Activated CD8-positive, alpha-beta T cell treated with anti-CD3 and anti-CD28 coated beads, Interleukin-2, amount 10 ng/mL, durations not matched to agents 7 days and 5 days (primary cell): ENCODE measurements at regions not wholly inside any gene's neighbourhood (a gene's known extent, or its start where the extent isn't known, plus 50 kb on each side); places are given as distances from the start of the nearest gene placed in this dataset.

Experiments used
- ATAC-seq: fragments of 150-1000 bp; cut with Tn5 transposase; one replicate; pipeline ENCODE4 v1.10.0; 2021; ENCODE audit warnings: moderate library complexity
- CTCF ChIA-PET: fragments of 350-600 bp; sonication (Branson Sonifier 250); formaldehyde crosslinking; loops from one replicate; lab custom pipeline; 2021; ENCODE audit warnings: antibody characterized with exemption; lab: Charles Lee
- POLR2A ChIA-PET: fragments of 350-600 bp; sonication (Branson Sonifier 250); formaldehyde crosslinking; loops from one replicate; lab custom pipeline; 2021; ENCODE audit warnings: antibody characterized with exemption; lab: Charles Lee
- DNase-seq: peaks from one replicate; pipeline ENCODE4 v3.0.0-alpha.2; 2020
- H3K27ac Mint-ChIP-seq: one replicate; pipeline ENCODE4 v1.8.0; 2021; ENCODE audit warnings: mild to moderate bottlenecking, mixed read lengths
- H3K27me3 Mint-ChIP-seq: one replicate; pipeline ENCODE4 v1.8.0; 2021; ENCODE audit warnings: low read depth, mixed read lengths
- H3K36me3 Mint-ChIP-seq: one replicate; pipeline ENCODE4 v1.8.0; 2021; ENCODE audit warnings: low read depth, mixed read lengths
- H3K4me1 Mint-ChIP-seq: one replicate; pipeline ENCODE4 v1.8.0; 2021; ENCODE audit warnings: low read depth, mixed read lengths
- H3K4me3 Mint-ChIP-seq: one replicate; pipeline ENCODE4 v1.8.0; 2021; ENCODE audit warnings: mild to moderate bottlenecking, mixed read lengths
- H3K9me3 Mint-ChIP-seq: one replicate; pipeline ENCODE4 v1.8.0; 2022; ENCODE audit warnings: mixed read lengths; ENCODE audit not compliant: insufficient read depth

DNA sequence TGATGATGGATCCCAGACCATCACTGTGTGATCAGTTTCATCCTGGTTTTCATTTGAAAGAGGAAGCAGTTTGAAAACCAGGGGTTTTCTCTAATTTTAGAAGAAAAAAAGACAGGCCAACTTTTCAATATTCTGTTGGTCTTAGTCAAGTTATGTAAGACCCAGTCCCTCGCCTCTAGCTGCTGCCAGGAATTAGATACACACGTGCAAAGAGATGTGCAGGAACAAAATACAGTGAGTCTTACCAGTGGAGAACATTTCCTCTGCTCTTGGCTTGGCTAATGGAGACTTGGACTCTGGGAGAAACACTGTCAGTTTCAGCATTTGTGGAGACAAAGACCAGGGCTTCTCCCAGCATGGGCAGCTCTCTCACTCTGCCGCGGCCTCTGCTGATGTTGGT, 214.9 kb upstream of the C2CD4B start:
- no peak overlapping the region for H3K27ac Mint-ChIP-seq
- no peaks in the 10 kb centered on the region for H3K9me3 Mint-ChIP-seq
- H3K4me1 Mint-ChIP-seq = peaks cover 3% of the 10 kb centered on the region
- ChIA-PET POLR2A (no interaction called here), CTCF (no interaction called here)
- H3K4me3 Mint-ChIP-seq = no peak overlapping the region
- DNase-seq (no peak), ATAC-seq (no peak)
- peaks cover 30% of the 10 kb centered on the region for H3K27me3 Mint-ChIP-seq
- no peaks in the 10 kb centered on the region for H3K36me3 Mint-ChIP-seq

GRCh38 chr15:62382046-62382445, 217.0 kb upstream of the C2CD4B start:
- no peaks in the 10 kb centered on the region for H3K36me3 Mint-ChIP-seq
- no peak overlapping the region for H3K4me3 Mint-ChIP-seq
- no peak for ATAC-seq
- DNase-seq = no peak
- CTCF ChIA-PET = no interaction called here
- H3K9me3 Mint-ChIP-seq = no peaks in the 10 kb centered on the region
- no peak overlapping the region for H3K27ac Mint-ChIP-seq
- POLR2A ChIA-PET = no interaction called here
- H3K27me3 Mint-ChIP-seq = peaks cover 37% of the 10 kb centered on the region
- peaks cover 3% of the 10 kb centered on the region for H3K4me1 Mint-ChIP-seq

DNA sequence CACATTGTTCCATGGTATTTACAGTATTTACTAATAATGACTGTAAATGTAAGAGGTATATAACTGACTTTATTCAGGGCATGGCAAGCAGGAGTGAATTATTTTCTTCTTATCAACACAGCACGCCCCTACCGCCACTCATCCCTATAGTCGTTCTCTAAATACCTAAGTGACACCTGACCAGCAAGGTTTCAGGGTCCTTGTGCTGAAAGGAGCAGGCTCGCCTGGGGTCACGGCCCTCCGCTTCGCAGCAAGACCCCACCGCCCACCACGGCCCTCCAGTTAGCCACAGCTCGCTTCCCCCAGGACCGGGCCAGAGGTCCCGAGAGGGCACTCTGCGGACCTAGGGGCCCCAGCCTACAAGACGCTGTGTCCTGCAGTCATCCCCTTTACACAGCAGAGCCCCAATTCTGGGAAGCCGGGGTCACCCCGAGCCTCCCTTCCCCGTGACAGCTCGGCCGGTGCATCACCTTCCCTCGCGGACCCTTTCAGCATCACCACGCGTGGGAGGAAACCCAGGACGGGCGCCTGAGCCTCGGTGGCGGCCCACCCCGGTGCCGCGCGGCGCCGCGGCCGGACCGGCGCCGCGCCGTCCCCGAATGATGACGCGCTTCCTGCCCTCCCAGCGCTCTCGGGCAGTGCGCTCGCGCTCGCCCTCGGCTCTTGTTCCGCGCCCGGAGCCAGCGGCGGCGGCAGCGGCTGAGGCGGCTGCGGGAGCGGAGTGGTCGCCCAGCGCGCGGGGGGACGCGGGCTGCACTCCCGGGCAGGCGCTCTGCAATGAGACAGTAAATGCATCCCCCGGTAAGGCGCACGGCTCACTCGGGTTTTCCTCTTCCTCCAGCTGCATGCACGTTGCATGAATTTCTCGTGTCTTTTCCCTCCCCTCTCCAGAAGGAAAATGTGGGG, 225.1 kb upstream of the C2CD4B start, which contains the start of gene TLN2:
TSS of gene TLN2 (plus strand) at position 666 of the 906 bp plus-strand sequence.
- Mint-ChIP-seq H3K36me3 (no peaks in the 10 kb centered on the region), H3K4me3 (peak within 1 kb of the TSS; percentile 94), H3K4me1 (peaks cover 23% of the 10 kb centered on the region), H3K27ac (peak within 1 kb of the TSS; percentile 90), H3K9me3 (no peaks in the 10 kb centered on the region), H3K27me3 (peaks cover 36% of the 10 kb centered on the region)
- peak; percentile 90 for ATAC-seq
- DNase-seq = peak; percentile 71
- CTCF ChIA-PET = interaction anchor here (0.7 kb wide), 1 partner anchor 331 kb away, joined by 3 read pairs; no protein-coding TSS in a partner anchor
- POLR2A ChIA-PET = interaction anchor here (1.3 kb wide), 1 partner anchor 42 kb away, joined by 3 read pairs; no protein-coding TSS in a partner anchor

GRCh38 chr15:62390791-62391640, 225.9 kb upstream of the C2CD4B start:
- CTCF ChIA-PET = interaction anchor here (0.6 to 1.1 kb wide), 3 partner anchors 102 to 349 kb away, joined by 3 read pairs; no protein-coding TSS in a partner anchor

GRCh38 chr15:62391641-62392262, 226.7 kb upstream of the C2CD4B start:
- Mint-ChIP-seq H3K27me3 (peaks cover 33% of the 10 kb centered on the region), H3K9me3 (peaks cover 3% of the 10 kb centered on the region), H3K27ac (no peak overlapping the region), H3K4me1 (peaks cover 23% of the 10 kb centered on the region), H3K36me3 (no peaks in the 10 kb centered on the region), H3K4me3 (peak overlapping the region; percentile 94)
- DNase-seq = peak; percentile 22
- CTCF ChIA-PET = interaction anchor here (0.6 to 1.1 kb wide), 2 partner anchors 103 to 348 kb away, joined by 3 read pairs; no protein-coding TSS in a partner anchor
- POLR2A ChIA-PET = interaction anchor here (1.3 kb wide), 1 partner anchor 43 kb away, joined by 3 read pairs; no protein-coding TSS in a partner anchor
- ATAC-seq = peak; percentile 50

More at GRCh38 chr15:62390791-62391640, 225.9 kb upstream of the C2CD4B start:
- Mint-ChIP-seq H3K27me3 (peaks cover 32% of the 10 kb centered on the region), H3K4me1 (peaks cover 23% of the 10 kb centered on the region), H3K4me3 (peak overlapping the region; percentile 94), H3K9me3 (no peaks in the 10 kb centered on the region), H3K36me3 (no peaks in the 10 kb centered on the region), H3K27ac (peak overlapping the region; percentile 70)
- DNase-seq = peak; percentile 48
- POLR2A ChIA-PET = interaction anchor here (1.3 kb wide), 1 partner anchor 43 kb away, joined by 3 read pairs; no protein-coding TSS in a partner anchor
- ATAC-seq = peak; percentile 29

DNA sequence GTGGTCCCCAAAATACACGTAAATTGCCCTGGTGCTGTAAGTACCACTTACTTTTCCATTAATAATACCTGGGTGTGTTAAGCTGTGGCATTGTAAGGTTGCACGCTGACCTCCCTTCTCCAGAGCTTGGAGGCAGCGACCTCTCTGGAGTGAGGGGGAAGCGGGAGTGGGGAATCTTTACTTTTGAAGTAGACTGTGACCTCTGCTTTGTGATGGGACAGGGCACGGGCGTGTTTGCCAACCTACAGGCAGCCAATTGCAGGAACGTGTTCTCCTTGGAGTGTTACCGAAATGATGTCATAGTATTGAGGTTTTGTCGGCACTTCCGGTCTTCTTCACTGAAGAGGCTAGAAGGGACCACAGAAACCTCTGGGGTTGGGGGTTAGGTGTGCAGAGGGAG, 227.3 kb upstream of the C2CD4B start:
- no peak overlapping the region for H3K27ac Mint-ChIP-seq
- DNase-seq (peak; percentile 39), ATAC-seq (no peak)
- H3K9me3 Mint-ChIP-seq = peaks cover 3% of the 10 kb centered on the region
- H3K4me1 Mint-ChIP-seq = peaks cover 23% of the 10 kb centered on the region
- ChIA-PET CTCF (no interaction called here), POLR2A (no interaction called here)
- H3K27me3 Mint-ChIP-seq = peaks cover 30% of the 10 kb centered on the region
- H3K36me3 Mint-ChIP-seq = no peaks in the 10 kb centered on the region
- peak overlapping the region; percentile 94 for H3K4me3 Mint-ChIP-seq

GRCh38 chr15:62393196-62393595, 228.1 kb upstream of the C2CD4B start:
- ChIA-PET POLR2A (no interaction called here), CTCF (no interaction called here)
- H3K4me1 Mint-ChIP-seq = peaks cover 23% of the 10 kb centered on the region
- no peak overlapping the region for H3K4me3 Mint-ChIP-seq
- H3K27me3 Mint-ChIP-seq = peaks cover 30% of the 10 kb centered on the region
- H3K36me3 Mint-ChIP-seq = no peaks in the 10 kb centered on the region
- peaks cover 3% of the 10 kb centered on the region for H3K9me3 Mint-ChIP-seq
- H3K27ac Mint-ChIP-seq = no peak overlapping the region
- ATAC-seq = no peak
- no peak for DNase-seq

- DNase-seq = no peak
- H3K9me3 Mint-ChIP-seq = peaks cover 6% of the 10 kb centered on the region
- ChIA-PET CTCF (no interaction called here), POLR2A (no interaction called here)
- no peak overlapping the region for H3K4me3 Mint-ChIP-seq
- H3K27me3 Mint-ChIP-seq = peaks cover 27% of the 10 kb centered on the region
- no peak overlapping the region for H3K27ac Mint-ChIP-seq
- ATAC-seq = no peak
- H3K4me1 Mint-ChIP-seq = peaks cover 23% of the 10 kb centered on the region
- peaks cover 4% of the 10 kb centered on the region for H3K36me3 Mint-ChIP-seq
Measured at GRCh38 chr15:62394079-62394478, 229.0 kb upstream of the C2CD4B start.

- peaks cover 12% of the 10 kb centered on the region for H3K27me3 Mint-ChIP-seq
- peaks cover 4% of the 10 kb centered on the region for H3K36me3 Mint-ChIP-seq
- DNase-seq (no peak), ATAC-seq (no peak)
- POLR2A ChIA-PET = no interaction called here
- H3K9me3 Mint-ChIP-seq = peaks cover 20% of the 10 kb centered on the region
- H3K4me3 Mint-ChIP-seq = no peak overlapping the region
- H3K27ac Mint-ChIP-seq = no peak overlapping the region
- CTCF ChIA-PET = no interaction called here
- no peaks in the 10 kb centered on the region for H3K4me1 Mint-ChIP-seq
Measured at GRCh38 chr15:62400778-62401177, 235.7 kb upstream of the C2CD4B start.

DNA sequence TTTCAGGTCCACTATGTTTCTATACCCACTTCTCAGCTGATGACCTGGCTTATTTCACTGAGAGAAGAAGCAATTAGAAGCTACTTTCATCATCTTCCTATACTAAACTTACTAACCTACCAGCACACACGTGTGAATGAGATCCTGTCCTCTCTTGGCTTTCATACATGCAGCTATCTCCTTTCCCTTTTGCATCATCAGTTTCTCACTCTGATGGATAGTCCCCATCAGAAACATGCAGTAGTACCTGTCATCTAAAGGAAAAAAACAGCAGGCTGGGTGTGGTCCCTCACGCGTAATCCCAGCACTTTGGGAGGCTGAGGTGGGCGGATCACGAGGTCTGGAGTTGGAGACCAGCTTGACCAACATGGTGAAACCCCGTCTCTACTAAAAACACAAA, 237.6 kb upstream of the C2CD4B start:
- ChIA-PET CTCF (no interaction called here), POLR2A (no interaction called here)
- ATAC-seq = no peak
- Mint-ChIP-seq H3K27me3 (peaks cover 12% of the 10 kb centered on the region), H3K4me3 (no peak overlapping the region), H3K36me3 (peaks cover 4% of the 10 kb centered on the region), H3K4me1 (no peaks in the 10 kb centered on the region), H3K9me3 (peaks cover 17% of the 10 kb centered on the region), H3K27ac (no peak overlapping the region)
- DNase-seq = no peak

GRCh38 chr15:62403164-62403809, 238.2 kb upstream of the C2CD4B start:
- no peak overlapping the region for H3K27ac Mint-ChIP-seq
- no peak overlapping the region for H3K4me3 Mint-ChIP-seq
- CTCF ChIA-PET = no interaction called here

More at GRCh38 chr15:62403164-62403809, 238.2 kb upstream of the C2CD4B start:
- no peaks in the 10 kb centered on the region for H3K4me1 Mint-ChIP-seq
- H3K9me3 Mint-ChIP-seq = peaks cover 17% of the 10 kb centered on the region
- no peak for ATAC-seq
- POLR2A ChIA-PET = no interaction called here
- H3K27me3 Mint-ChIP-seq = peaks cover 12% of the 10 kb centered on the region
- H3K36me3 Mint-ChIP-seq = peaks cover 4% of the 10 kb centered on the region
- no peak for DNase-seq
